SK-N-SH (cell line): ENCODE measurements at regions not wholly inside any gene's neighbourhood (a gene's known extent, or its start where the extent isn't known, plus 50 kb on each side); places are given as distances from the start of the nearest gene placed in this dataset.
"Not testable (repeated sequence)": the region's sequence is repeated elsewhere in the genome, so short reads cannot be mapped to it uniquely, and the experiment has no call there.

Experiments used
- CTCF ChIA-PET: fragments of 300-600, 350-600 bp; formaldehyde crosslinking; extraction: SDS; loops from one replicate; lab custom pipeline; 2021; lab: Yijun Ruan, JAX
- POLR2A ChIA-PET: fragments of 350-600 bp; sonication (Branson Sonifier 250); formaldehyde crosslinking; extraction: SDS; loops from one replicate; lab custom pipeline; 2020; ENCODE audit warnings: antibody characterized with exemption, inconsistent platforms; lab: Yijun Ruan, JAX
- DNase-seq: peaks from one replicate; pipeline ENCODE4 v3.0.0; 2012
- H2AFZ ChIP-seq: fragments of 200-600 bp; sonication (generic); 2 replicates; pipeline ENCODE4 v1.8.1; 2016; ENCODE audit warnings: antibody characterized with exemption, mild to moderate bottlenecking, low read depth
- H3F3A ChIP-seq: fragments of 200-600 bp; sonication (generic); replicated peaks from 2 replicates; pipeline ENCODE3; 2016; ENCODE audit warnings: antibody characterized with exemption, mild to moderate bottlenecking; ENCODE audit not compliant: insufficient read depth
- H3K27ac ChIP-seq, 2 experiments: fragments of 200-500 bp in 1 of 2; fragments of 200-600 bp in 1 of 2; sonication (Bioruptor generic) in 1 of 2; sonication (generic), shearing (Covaris generic) in 1 of 2; 2 replicates each; pipeline versions ENCODE4 v1.5.1 to v1.6.1; 2014 to 2016; ENCODE audit warnings: low read depth in 2 of 2, inconsistent platforms in 1 of 2, low read length in 1 of 2, mild to moderate bottlenecking in 1 of 2, mixed read lengths in 1 of 2
- H3K27me3 ChIP-seq: fragments of 200-600 bp; sonication (generic), shearing (Covaris generic); 2 replicates; pipeline ENCODE4 v1.6.1; 2016; ENCODE audit warnings: mixed run types; ENCODE audit not compliant: insufficient read depth
- H3K36me3 ChIP-seq, 2 experiments: fragments of 200-500 bp in 1 of 2; fragments of 200-600 bp in 1 of 2; sonication (Bioruptor generic) in 1 of 2; sonication (generic) in 1 of 2; replicated peaks in 1 of 2; 2 replicates each; pipeline versions ENCODE3 to v1.5.1; 2014 to 2016; ENCODE audit warnings: low read length in 1 of 2, mild to moderate bottlenecking in 1 of 2; ENCODE audit not compliant: insufficient read depth in 2 of 2, control insufficient read depth in 1 of 2
- H3K4me1 ChIP-seq, 2 experiments: fragments of 200-500 bp in 1 of 2; fragments of 200-600 bp in 1 of 2; sonication (Bioruptor generic) in 1 of 2; sonication (generic), shearing (Covaris generic) in 1 of 2; 2 replicates each; pipeline versions ENCODE4 v1.5.1 to v1.6.1; 2014 to 2016; ENCODE audit warnings: low read depth in 1 of 2, low read length in 1 of 2, mixed run types in 1 of 2; ENCODE audit not compliant: insufficient read depth in 2 of 2, control insufficient read depth in 1 of 2
- H3K4me2 ChIP-seq: fragments of 200-600 bp; sonication (generic), shearing (Covaris generic); 2 replicates; pipeline ENCODE4 v1.6.1; 2017; ENCODE audit warnings: mixed run types
- H3K4me3 ChIP-seq, 2 experiments: fragments of 200-500 bp in 1 of 2; fragments of 200-600 bp in 1 of 2; sonication (Bioruptor generic) in 1 of 2; sonication (generic), shearing (Covaris generic) in 1 of 2; 2 replicates each; pipeline versions ENCODE4 v1.5.1 to v1.8.1; 2014 to 2016; ENCODE audit warnings: low read depth in 2 of 2, inconsistent platforms in 1 of 2, low read length in 1 of 2, mild to moderate bottlenecking in 1 of 2, mixed read lengths in 1 of 2, moderate library complexity in 1 of 2
- H3K79me2 ChIP-seq: fragments of 200-600 bp; sonication (generic); 2 replicates; pipeline ENCODE4 v1.8.1; 2017; ENCODE audit warnings: mild to moderate bottlenecking; ENCODE audit not compliant: insufficient read depth
- H3K9ac ChIP-seq: fragments of 200-600 bp; sonication (generic); 2 replicates; pipeline ENCODE4 v1.6.1; 2017; ENCODE audit warnings: mixed run types
- H3K9me2 ChIP-seq: fragments of 200-600 bp; sonication (generic); 2 replicates; pipeline ENCODE4 v1.6.1; 2017; ENCODE audit warnings: mixed run types
- H3K9me3 ChIP-seq: fragments of 200-600 bp; sonication (generic); 2 replicates; pipeline ENCODE4 v1.6.1; 2017; ENCODE audit warnings: mixed run types, mild to moderate bottlenecking, moderate library complexity
- H4K20me1 ChIP-seq: fragments of 200-600 bp; sonication (generic); 2 replicates; pipeline ENCODE4 v1.6.1; 2017; ENCODE audit warnings: mild to moderate bottlenecking, mixed run types; ENCODE audit not compliant: insufficient read depth
- CTCF ChIP-seq: fragments of 200-600 bp; sonication (generic); IDR thresholded peaks from 2 replicates; pipeline ENCODE4 v1.6.1; 2017; ENCODE audit warnings: antibody characterized with exemption, mild to moderate bottlenecking, moderate library complexity
- ELF1 ChIP-seq: IDR thresholded peaks from 2 replicates; pipeline ENCODE4 v1.4.0; 2012
- FOXM1 ChIP-seq: IDR thresholded peaks from 2 replicates; pipeline ENCODE4 v1.4.0; 2012; ENCODE audit warnings: low read depth, mild to moderate bottlenecking
- NFIC ChIP-seq: IDR thresholded peaks from 2 replicates; pipeline ENCODE4 v1.4.0; 2012; ENCODE audit warnings: borderline replicate concordance
- RAD21 ChIP-seq: IDR thresholded peaks from 2 replicates; pipeline ENCODE4 v1.6.1; 2012; ENCODE audit warnings: mild to moderate bottlenecking, low read length
- SIN3A ChIP-seq: IDR thresholded peaks from 2 replicates; pipeline ENCODE4 v1.6.1; 2012; ENCODE audit warnings: low read depth, mild to moderate bottlenecking, low read length, moderate library complexity, borderline replicate concordance
- USF2 ChIP-seq: fragments of 150-350 bp; IDR thresholded peaks from 2 replicates; pipeline ENCODE4 v1.6.1; 2017; ENCODE audit warnings: antibody characterized with exemption, low read length, low read depth, borderline replicate concordance
- ZBTB33 ChIP-seq: IDR thresholded peaks from 2 replicates; pipeline ENCODE4 v1.4.0; 2012; ENCODE audit warnings: low read depth, borderline replicate concordance
- WGBS: methylation state at CpG from one replicate; pipeline ENCODE4 v1.1.6; 2017; ENCODE audit warnings: low lambda C conversion rate; 5-methylcytosine and 5-hydroxymethylcytosine counted together

DNA sequence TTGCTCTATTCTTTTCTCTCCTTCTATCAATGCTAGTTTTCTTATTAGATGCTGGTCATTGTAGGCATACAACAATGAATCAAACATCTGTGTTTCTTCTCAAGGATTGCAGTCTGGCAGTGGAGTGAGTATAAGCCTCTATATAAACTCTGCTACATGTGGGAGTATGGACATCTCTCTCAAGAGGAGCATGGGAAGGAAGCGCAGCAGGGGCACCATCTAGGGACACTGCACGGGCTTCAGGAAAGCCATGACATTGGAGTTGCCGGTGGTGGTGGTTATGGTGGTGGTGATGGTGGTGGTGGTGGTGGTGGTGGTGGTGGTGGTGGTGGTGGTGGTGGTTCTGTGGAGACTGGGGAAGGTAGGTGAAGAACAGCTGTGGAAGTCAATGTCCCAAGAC, 462.6 kb downstream of the RNF144A start:
- POLR2A ChIA-PET = no interaction called here
- TF ChIP-seq SIN3A (no peak), RAD21 (peak; percentile 32; the same call in 1 of the 2 replicates), CTCF (peak; percentile 19; the same call in 1 of the 2 replicates), FOXM1 (no peak), NFIC (no peak)
- Histone ChIP-seq H2AFZ (no peak overlapping the region), H3K36me3 (no peaks in the 10 kb centered on the region), H3K4me1 (peaks cover 0 to 19% of the 10 kb centered on the region in 2 experiments; a peak in 2 of 4 replicates), H3K9me2 (no peaks in the 10 kb centered on the region), H3K27me3 (no peaks in the 10 kb centered on the region), H4K20me1 (no peaks in the 10 kb centered on the region), H3F3A (no peaks in the 10 kb centered on the region), H3K9ac (no peak overlapping the region), H3K9me3 (no peaks in the 10 kb centered on the region), H3K79me2 (no peaks in the 10 kb centered on the region), H3K27ac (no peak overlapping the region), H3K4me3 (no peak overlapping the region), H3K4me2 (no peak overlapping the region)
- no peak for DNase-seq
- CTCF ChIA-PET = interaction anchor here (0.9 to 1.7 kb wide), 3 partner anchors 14 to 282 kb away, joined by 3 to 6 read pairs (median 5); no protein-coding TSS in a partner anchor
- 55% methylated on average over 3 of the region's 3 CpGs for WGBS

GRCh38 chr2:7384773-7385349, 467.6 kb downstream of the RNF144A start:
- no peaks in the 10 kb centered on the region for H3K4me1 ChIP-seq
- no peaks in the 10 kb centered on the region for H4K20me1 ChIP-seq
- no peak overlapping the region for H3K4me2 ChIP-seq
- ChIA-PET CTCF (no interaction called here), POLR2A (no interaction called here)
- no peak overlapping the region for H3K27ac ChIP-seq
- no peaks in the 10 kb centered on the region for H3K79me2 ChIP-seq
- TF ChIP-seq ZBTB33 (no peak), ELF1 (no peak), NFIC (no peak), USF2 (no peak)
- no peaks in the 10 kb centered on the region for H3K9me2 ChIP-seq
- H3K27me3 ChIP-seq = no peaks in the 10 kb centered on the region
- 64% methylated on average over 11 of the region's 11 CpGs for WGBS
- H3K9ac ChIP-seq = no peak overlapping the region
- no peaks in the 10 kb centered on the region for H3K36me3 ChIP-seq
- H2AFZ ChIP-seq = no peak overlapping the region
- no peak overlapping the region for H3K4me3 ChIP-seq
- no peaks in the 10 kb centered on the region for H3F3A ChIP-seq
- DNase-seq = no peak
- H3K9me3 ChIP-seq = no peaks in the 10 kb centered on the region

- H3K9me2 ChIP-seq, H4K20me1 ChIP-seq, H3K4me3 ChIP-seq, H3K27ac ChIP-seq, H3K27me3 ChIP-seq, H3K79me2 ChIP-seq, H3F3A ChIP-seq, H3K9ac ChIP-seq, H2AFZ ChIP-seq, POLR2A ChIA-PET, H3K36me3 ChIP-seq, CTCF ChIA-PET, H3K4me2 ChIP-seq, H3K4me1 ChIP-seq, H3K9me3 ChIP-seq, DNase-seq: not testable (repeated sequence)
- WGBS = 51% methylated on average over 4 of the region's 4 CpGs
Observed at GRCh38 chr2:7390311-7390710, 473.1 kb downstream of the RNF144A start.
